ENCODE measurements at regions not wholly inside any gene's neighbourhood (a gene's known extent, or its start where the extent isn't known, plus 50 kb on each side); places are given as distances from the start of the nearest gene placed in this dataset.

DNA sequence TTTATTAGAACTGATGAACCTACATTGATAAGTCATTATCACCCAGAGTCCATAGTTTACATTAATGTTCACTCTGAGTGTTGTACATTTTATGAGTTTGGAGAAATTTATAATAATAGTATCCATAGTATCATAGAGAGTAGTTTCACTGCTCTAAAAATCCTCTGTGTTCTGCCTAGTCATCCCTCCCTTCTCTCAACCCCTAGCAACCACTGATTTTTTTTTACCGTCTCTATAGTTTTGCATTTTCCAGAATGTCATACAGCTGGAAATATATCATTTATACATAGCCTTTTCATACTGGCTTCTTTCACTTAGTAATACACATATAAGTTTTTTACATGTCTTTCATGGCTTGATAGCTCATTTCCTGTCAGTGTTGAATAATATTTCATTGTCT is 231.1 kb downstream of the RAD51AP2 start:
- TF ChIP-seq, protein P1, sequence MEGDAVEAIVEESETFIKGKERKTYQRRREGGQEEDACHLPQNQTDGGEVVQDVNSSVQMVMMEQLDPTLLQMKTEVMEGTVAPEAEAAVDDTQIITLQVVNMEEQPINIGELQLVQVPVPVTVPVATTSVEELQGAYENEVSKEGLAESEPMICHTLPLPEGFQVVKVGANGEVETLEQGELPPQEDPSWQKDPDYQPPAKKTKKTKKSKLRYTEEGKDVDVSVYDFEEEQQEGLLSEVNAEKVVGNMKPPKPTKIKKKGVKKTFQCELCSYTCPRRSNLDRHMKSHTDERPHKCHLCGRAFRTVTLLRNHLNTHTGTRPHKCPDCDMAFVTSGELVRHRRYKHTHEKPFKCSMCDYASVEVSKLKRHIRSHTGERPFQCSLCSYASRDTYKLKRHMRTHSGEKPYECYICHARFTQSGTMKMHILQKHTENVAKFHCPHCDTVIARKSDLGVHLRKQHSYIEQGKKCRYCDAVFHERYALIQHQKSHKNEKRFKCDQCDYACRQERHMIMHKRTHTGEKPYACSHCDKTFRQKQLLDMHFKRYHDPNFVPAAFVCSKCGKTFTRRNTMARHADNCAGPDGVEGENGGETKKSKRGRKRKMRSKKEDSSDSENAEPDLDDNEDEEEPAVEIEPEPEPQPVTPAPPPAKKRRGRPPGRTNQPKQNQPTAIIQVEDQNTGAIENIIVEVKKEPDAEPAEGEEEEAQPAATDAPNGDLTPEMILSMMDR (IDR thresholded peaks at IDR 0.05 in 2 of 3, conservative IDR thresholded peaks at IDR 0.05 in 1 of 3; ENCODE audit: borderline replicate concordance in 1 of 3, insufficient read depth in 1 of 3, low read depth in 2 of 3, low read length in 2 of 3) = no peak
- TF ChIP-seq, protein P2, sequence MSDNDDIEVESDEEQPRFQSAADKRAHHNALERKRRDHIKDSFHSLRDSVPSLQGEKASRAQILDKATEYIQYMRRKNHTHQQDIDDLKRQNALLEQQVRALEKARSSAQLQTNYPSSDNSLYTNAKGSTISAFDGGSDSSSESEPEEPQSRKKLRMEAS (IDR thresholded peaks at IDR 0.05) = no peak
- TF ChIP-seq CEBPB (IDR thresholded peaks at IDR 0.05; ENCODE audit: low read depth) (no peak), EGR1 (IDR thresholded peaks at IDR 0.05; ENCODE audit: low read depth) (no peak), POLR2AphosphoS5 (IDR thresholded peaks at IDR 0.05; ENCODE audit: low read depth, low read length) (no peak), EZH2phosphoT487 (IDR thresholded peaks at IDR 0.05; ENCODE audit: borderline replicate concordance) (no peak)

Data from HCT116 (cell line).